ENCODE measurements at regions not wholly inside any gene's neighbourhood (a gene's known extent, or its start where the extent isn't known, plus 50 kb on each side); places are given as distances from the start of the nearest gene placed in this dataset.
"Not testable (repeated sequence)": the region's sequence is repeated elsewhere in the genome, so short reads cannot be mapped to it uniquely, and the experiment has no call there.

DNA sequence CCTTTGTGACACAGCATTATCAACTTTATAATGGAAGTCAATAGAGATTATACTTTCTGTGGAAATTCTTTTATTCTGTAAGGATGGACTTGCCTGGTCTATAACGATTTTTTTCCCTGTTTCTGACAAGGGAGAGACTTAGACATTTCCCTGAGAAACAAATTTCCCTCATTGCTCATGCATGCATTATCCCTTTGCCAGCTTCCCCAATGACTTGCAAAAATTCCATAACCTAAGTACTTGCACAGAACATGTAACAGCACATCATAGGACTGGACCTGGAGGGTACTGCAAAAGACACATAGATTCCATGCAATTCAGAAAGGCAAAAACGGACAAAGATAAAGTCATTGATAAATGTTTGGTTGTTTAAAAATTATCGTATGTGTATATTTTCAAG is 166.7 kb downstream of the FHIP1A start:
- DNase-seq (ENCODE audit: low read depth): peak; percentile 56

DNA sequence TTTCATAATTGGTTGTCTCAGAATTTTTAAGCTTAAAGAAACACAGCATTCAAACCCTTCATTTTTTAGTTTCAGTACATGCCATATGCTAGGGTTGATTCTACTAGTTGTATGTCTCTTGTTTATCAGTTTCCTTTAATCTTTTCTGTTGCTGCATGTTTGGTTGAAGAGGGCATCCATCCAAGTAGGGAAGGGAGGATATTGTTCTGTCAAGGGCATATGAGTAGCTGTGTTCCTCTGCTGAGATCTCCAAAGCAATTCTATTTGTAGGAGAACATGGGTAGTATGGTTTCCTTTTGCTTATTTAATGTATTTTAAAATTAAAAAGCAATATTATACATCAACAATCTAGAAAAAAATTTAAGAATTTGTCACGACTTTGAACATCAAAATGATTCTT is 167.7 kb downstream of the FHIP1A start:
- FAIRE-seq: no peak

More for the DNA sequence above, 166.7 kb downstream of the FHIP1A start:
- TF ChIP-seq, protein P1, sequence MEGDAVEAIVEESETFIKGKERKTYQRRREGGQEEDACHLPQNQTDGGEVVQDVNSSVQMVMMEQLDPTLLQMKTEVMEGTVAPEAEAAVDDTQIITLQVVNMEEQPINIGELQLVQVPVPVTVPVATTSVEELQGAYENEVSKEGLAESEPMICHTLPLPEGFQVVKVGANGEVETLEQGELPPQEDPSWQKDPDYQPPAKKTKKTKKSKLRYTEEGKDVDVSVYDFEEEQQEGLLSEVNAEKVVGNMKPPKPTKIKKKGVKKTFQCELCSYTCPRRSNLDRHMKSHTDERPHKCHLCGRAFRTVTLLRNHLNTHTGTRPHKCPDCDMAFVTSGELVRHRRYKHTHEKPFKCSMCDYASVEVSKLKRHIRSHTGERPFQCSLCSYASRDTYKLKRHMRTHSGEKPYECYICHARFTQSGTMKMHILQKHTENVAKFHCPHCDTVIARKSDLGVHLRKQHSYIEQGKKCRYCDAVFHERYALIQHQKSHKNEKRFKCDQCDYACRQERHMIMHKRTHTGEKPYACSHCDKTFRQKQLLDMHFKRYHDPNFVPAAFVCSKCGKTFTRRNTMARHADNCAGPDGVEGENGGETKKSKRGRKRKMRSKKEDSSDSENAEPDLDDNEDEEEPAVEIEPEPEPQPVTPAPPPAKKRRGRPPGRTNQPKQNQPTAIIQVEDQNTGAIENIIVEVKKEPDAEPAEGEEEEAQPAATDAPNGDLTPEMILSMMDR (IDR thresholded peaks at IDR 0.05; ENCODE audit: insufficient read depth, low read length, severe bottlenecking): no peak
- no peak overlapping the region for H3K4me3 ChIP-seq (ENCODE audit: low read depth, low read length)
- no peak for FAIRE-seq
- no peaks in the 10 kb centered on the region for H3K36me3 ChIP-seq (ENCODE audit: control insufficient read depth, insufficient read depth, low read length)
- H3K27me3 ChIP-seq (ENCODE audit: control insufficient read depth, insufficient read depth, low read length): no peaks in the 10 kb centered on the region

DNA sequence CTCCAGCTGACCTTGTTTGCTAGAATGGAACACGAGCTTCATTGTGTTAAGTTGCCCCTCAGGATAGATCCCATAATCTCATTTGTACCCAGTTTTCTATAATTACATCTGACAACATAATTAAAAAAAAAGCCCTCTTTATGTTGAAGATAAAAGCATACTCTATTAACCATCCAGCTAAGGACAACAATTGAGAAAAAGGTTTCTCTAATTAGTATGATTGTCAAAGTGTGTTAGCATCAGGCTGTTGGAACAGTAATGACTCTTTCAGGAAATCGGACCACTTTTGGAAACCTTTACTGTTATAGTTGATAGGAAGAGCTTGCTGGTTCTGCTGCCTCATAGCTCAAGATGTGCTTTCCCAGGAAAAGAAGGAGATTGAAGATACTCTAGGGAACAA is 172.6 kb downstream of the FHIP1A start:
- TF ChIP-seq, protein P1 (IDR thresholded peaks at IDR 0.05; ENCODE audit: insufficient read depth, low read length, severe bottlenecking): no peak
- no peak for FAIRE-seq
- Histone ChIP-seq H3K27me3 (ENCODE audit: control insufficient read depth, insufficient read depth, low read length) (no peaks in the 10 kb centered on the region), H3K36me3 (ENCODE audit: control insufficient read depth, insufficient read depth, low read length) (peaks cover 1% of the 10 kb centered on the region), H3K4me3 (ENCODE audit: low read depth, low read length) (no peak overlapping the region)
- DNase-seq (ENCODE audit: low read depth): no peak

More for the DNA sequence above, 167.7 kb downstream of the FHIP1A start:
- no peak overlapping the region for H3K4me3 ChIP-seq (ENCODE audit: low read depth, low read length)
- no peaks in the 10 kb centered on the region for H3K27me3 ChIP-seq (ENCODE audit: control insufficient read depth, insufficient read depth, low read length)
- TF ChIP-seq, protein P1 (IDR thresholded peaks at IDR 0.05; ENCODE audit: insufficient read depth, low read length, severe bottlenecking): no peak
- no peak for DNase-seq (ENCODE audit: low read depth)
- no peaks in the 10 kb centered on the region for H3K36me3 ChIP-seq (ENCODE audit: control insufficient read depth, insufficient read depth, low read length)

DNA sequence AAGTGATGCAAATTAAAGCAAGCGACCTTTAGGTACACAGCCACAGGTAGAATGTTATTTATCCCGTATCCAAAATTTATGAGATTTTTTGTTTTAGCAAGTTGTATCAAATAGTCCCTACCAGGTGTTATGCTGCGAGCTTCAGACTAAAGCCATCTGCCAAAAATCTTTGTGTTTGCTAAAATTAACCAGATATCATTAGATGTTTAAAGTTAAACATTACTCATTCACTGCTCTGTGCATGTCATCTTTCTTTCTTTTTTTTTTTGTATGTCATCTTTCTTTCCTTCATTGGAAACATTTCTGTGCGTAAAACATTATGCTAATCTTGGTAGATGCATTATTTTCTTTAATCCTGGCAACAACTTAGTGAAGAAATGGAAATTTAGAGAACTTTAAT is 173.1 kb downstream of the FHIP1A start:
- H3K27me3 ChIP-seq (ENCODE audit: control insufficient read depth, insufficient read depth, low read length): no peaks in the 10 kb centered on the region
- FAIRE-seq (no peak), DNase-seq (ENCODE audit: low read depth) (no peak)
- H3K4me3 ChIP-seq (ENCODE audit: low read depth, low read length): no peak overlapping the region
- peaks cover 1% of the 10 kb centered on the region for H3K36me3 ChIP-seq (ENCODE audit: control insufficient read depth, insufficient read depth, low read length)
- TF ChIP-seq, protein P1 (IDR thresholded peaks at IDR 0.05; ENCODE audit: insufficient read depth, low read length, severe bottlenecking): no peak

DNA sequence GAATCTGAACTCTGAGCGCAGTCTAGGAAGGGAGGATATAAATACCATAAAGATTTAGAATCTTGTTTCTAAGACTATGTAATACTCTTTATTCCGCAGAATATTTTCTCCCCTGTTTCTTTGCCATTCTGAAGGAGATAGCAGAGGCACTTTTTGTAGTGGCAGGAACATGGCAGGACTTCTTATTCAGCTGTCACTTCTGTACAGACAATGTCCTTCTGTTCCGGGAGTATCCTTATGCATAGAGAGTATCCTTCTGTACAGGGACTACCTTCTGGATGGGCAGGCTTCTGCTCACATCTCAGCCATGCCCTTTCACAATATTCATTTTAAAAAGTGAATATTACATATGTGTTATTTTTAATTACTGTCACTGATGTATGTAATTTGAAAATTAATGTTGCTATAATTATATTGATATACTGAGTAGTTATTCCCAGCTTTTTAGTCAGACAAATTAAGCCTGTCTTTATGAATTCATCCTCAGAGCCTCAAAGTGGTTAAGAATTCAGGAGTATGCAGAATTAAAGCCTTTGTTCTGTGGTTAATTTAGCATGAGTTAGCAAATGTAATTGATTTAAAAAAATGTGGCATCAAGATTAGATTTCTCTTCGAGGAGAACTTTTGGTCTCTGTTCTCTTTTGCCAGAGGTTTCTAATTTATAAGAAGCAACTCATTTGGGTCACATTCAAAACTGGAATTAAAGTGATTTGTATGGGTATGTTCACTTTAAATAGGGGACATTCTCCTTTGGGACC is 174.4 kb downstream of the FHIP1A start:
- Histone ChIP-seq H3K4me3 (ENCODE audit: low read depth, low read length) (no peak overlapping the region), H3K36me3 (ENCODE audit: control insufficient read depth, insufficient read depth, low read length) (peaks cover 1% of the 10 kb centered on the region), H3K27me3 (ENCODE audit: control insufficient read depth, insufficient read depth, low read length) (no peaks in the 10 kb centered on the region)
- DNase-seq (ENCODE audit: low read depth): no peak
- FAIRE-seq: no peak
- TF ChIP-seq, protein P1 (IDR thresholded peaks at IDR 0.05; ENCODE audit: insufficient read depth, low read length, severe bottlenecking): no peak

DNA sequence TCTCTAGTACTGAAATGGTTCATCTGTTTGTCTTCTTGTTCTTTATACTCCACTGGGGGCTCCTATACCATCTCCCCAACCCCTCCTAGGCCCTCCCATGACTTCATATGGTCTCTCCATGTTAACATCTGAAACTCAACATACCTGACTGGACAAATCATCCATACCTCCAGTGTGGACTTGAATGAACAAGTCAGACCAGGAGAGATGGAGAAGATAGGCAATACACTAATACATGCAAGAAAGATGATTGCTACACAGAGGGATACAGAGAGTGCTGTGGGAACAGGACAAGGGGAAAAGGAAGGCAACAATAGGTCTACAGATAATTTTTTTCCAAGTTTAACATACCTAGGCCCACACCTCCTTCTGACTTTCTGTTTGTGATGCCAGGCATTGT is 175.1 kb downstream of the FHIP1A start:
- Histone ChIP-seq H3K27me3 (ENCODE audit: control insufficient read depth, insufficient read depth, low read length) (no peaks in the 10 kb centered on the region), H3K4me3 (ENCODE audit: low read depth, low read length) (no peak overlapping the region), H3K36me3 (ENCODE audit: control insufficient read depth, insufficient read depth, low read length) (peaks cover 5% of the 10 kb centered on the region)
- DNase-seq (ENCODE audit: low read depth): peak; percentile 91
- TF ChIP-seq, protein P1 (IDR thresholded peaks at IDR 0.05; ENCODE audit: insufficient read depth, low read length, severe bottlenecking): no peak
- FAIRE-seq: no peak

DNA sequence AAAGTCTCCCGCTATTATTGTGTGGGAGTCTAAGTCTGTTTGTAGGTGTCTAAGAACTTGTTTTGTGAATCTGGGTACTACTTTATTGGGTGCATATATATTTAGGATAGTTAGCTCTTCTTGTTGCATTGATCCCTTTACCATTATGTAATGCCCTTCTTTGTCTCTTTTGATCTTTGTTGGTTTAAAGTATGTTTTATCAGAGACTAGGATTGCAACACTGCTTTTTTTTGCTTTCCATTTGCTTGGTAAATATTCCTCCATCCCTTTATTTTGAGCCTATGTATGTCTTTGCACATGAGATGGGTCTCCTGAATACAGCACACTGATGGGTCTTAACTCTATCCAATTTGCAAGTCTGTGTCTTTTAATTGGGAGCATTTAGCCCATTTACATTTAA is 165.2 kb downstream of the GATB start:
- not testable (repeated sequence) for H3K27me3 ChIP-seq (ENCODE audit: control insufficient read depth, insufficient read depth, low read length); H3K4me3 ChIP-seq (ENCODE audit: low read depth, low read length); H3K36me3 ChIP-seq (ENCODE audit: control insufficient read depth, insufficient read depth, low read length); DNase-seq (ENCODE audit: low read depth); FAIRE-seq

DNA sequence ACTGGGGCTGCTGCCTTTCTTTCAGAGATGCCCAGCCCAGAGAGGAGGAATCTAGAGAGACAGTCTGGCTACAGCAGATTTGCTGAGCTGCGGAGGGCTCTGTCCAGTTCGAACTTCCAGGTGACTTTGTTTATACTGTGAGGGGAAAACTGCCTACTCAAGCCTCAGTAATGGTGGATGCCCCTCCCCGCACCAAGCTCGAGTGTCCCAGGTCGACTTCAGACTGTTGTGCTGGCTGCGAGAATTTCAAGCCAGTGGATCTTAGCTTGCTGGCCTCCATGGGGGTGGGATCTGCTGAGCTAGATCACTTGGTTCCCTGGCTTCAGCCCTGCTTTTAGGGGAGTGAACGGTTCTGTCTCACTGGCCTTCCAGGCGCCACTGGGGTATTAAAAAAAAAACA is 163.1 kb downstream of the GATB start:
- not testable (repeated sequence) for DNase-seq (ENCODE audit: low read depth); H3K27me3 ChIP-seq (ENCODE audit: control insufficient read depth, insufficient read depth, low read length); H3K4me3 ChIP-seq (ENCODE audit: low read depth, low read length); FAIRE-seq; H3K36me3 ChIP-seq (ENCODE audit: control insufficient read depth, insufficient read depth, low read length)

All from bronchial epithelial cell (primary cell).